IPS-15b (cell line): ENCODE measurements at regions not wholly inside any gene's neighbourhood (a gene's known extent, or its start where the extent isn't known, plus 50 kb on each side); places are given as distances from the start of the nearest gene placed in this dataset.

Source experiments
- H3K27me3 ChIP-seq: one replicate; pipeline ENCODE4 v1.6.1; 2013; ENCODE audit warnings: low read length; ENCODE audit not compliant: control insufficient read depth, insufficient read depth
- H3K36me3 ChIP-seq: one replicate; pipeline ENCODE4 v1.6.1; 2013; ENCODE audit warnings: low read length; ENCODE audit not compliant: control insufficient read depth, insufficient read depth
- H3K4me1 ChIP-seq: one replicate; pipeline ENCODE4 v1.6.1; 2013; ENCODE audit warnings: mild to moderate bottlenecking, low read length; ENCODE audit not compliant: control insufficient read depth, insufficient read depth
- H3K4me3 ChIP-seq: one replicate; pipeline ENCODE4 v1.5.1; 2013; ENCODE audit warnings: low read depth, low read length
- H3K9ac ChIP-seq: one replicate; pipeline ENCODE4 v1.6.1; 2013; ENCODE audit warnings: low read depth, mild to moderate bottlenecking, low read length
- H3K9me3 ChIP-seq: one replicate; pipeline ENCODE4 v1.6.1; 2013; ENCODE audit warnings: mild to moderate bottlenecking, low read length; ENCODE audit not compliant: control insufficient read depth, insufficient read depth

GRCh38 chr5:119840175-119840574, 210.8 kb downstream of the FAM170A start:
- H3K36me3 ChIP-seq = no peaks in the 10 kb centered on the region
- H3K4me1 ChIP-seq = no peaks in the 10 kb centered on the region
- H3K27me3 ChIP-seq = no peaks in the 10 kb centered on the region
- H3K4me3 ChIP-seq = no peak overlapping the region
- H3K9ac ChIP-seq = no peak overlapping the region
- no peaks in the 10 kb centered on the region for H3K9me3 ChIP-seq

DNA sequence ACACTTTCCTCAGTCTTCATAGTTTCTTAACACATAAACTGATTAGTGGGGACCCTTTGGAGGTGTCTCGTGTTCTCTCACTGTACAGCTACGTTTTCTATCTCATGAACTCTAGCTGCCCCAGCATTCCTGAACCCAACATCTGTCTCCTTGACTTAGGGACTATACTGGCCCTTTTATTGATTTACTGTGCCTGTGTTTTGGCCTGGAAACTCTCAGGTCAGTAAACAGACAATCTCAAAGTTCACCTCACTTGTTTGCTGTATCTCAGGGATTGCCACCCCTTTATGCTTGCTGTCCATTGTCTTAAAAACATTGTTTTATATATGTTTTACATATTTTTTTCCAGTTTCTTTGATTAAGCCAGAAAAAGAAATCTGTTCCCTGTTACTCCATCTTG, 222.8 kb downstream of the FAM170A start:
- H3K9me3 ChIP-seq = no peaks in the 10 kb centered on the region
- H3K27me3 ChIP-seq = no peaks in the 10 kb centered on the region
- H3K9ac ChIP-seq = no peak overlapping the region
- no peak overlapping the region for H3K4me3 ChIP-seq
- no peaks in the 10 kb centered on the region for H3K4me1 ChIP-seq
- H3K36me3 ChIP-seq = no peaks in the 10 kb centered on the region

- no peak overlapping the region for H3K4me3 ChIP-seq
- H3K36me3 ChIP-seq = no peaks in the 10 kb centered on the region
- no peaks in the 10 kb centered on the region for H3K27me3 ChIP-seq
- no peak overlapping the region for H3K9ac ChIP-seq
- no peaks in the 10 kb centered on the region for H3K4me1 ChIP-seq
- no peaks in the 10 kb centered on the region for H3K9me3 ChIP-seq
Observed at GRCh38 chr5:119860463-119860862, 231.1 kb downstream of the FAM170A start.

GRCh38 chr5:119862619-119863018, 233.3 kb downstream of the FAM170A start:
- Histone ChIP-seq H3K27me3 (no peaks in the 10 kb centered on the region), H3K9me3 (no peaks in the 10 kb centered on the region), H3K9ac (no peak overlapping the region), H3K4me1 (no peaks in the 10 kb centered on the region), H3K4me3 (no peak overlapping the region), H3K36me3 (no peaks in the 10 kb centered on the region)

GRCh38 chr5:119864286-119864685, 234.9 kb downstream of the FAM170A start:
- no peaks in the 10 kb centered on the region for H3K27me3 ChIP-seq

DNA sequence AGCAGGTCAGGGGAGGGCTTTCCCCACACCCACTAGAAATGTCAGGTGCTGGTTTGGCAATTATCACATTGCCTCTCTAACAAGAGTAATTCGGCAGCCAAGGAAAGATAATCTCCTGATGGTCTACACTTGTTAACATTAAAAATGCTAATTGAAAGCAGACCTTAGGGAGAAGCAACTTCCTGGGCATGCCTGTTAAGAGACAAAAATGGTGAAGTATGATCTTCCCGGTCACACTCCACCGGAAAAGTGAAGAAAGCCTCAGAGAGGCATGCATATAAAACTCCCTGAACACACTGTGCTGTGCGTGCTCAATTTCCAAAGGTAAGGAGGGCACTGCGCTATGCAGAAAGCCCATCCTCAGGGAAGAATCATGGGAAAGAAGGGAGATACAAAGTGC, 244.3 kb downstream of the FAM170A start:
- Histone ChIP-seq H3K36me3 (no peaks in the 10 kb centered on the region), H3K4me1 (no peaks in the 10 kb centered on the region), H3K9me3 (no peaks in the 10 kb centered on the region), H3K27me3 (no peaks in the 10 kb centered on the region), H3K4me3 (no peak overlapping the region), H3K9ac (no peak overlapping the region)

More at GRCh38 chr5:119864286-119864685, 234.9 kb downstream of the FAM170A start:
- H3K9me3 ChIP-seq = no peaks in the 10 kb centered on the region
- H3K9ac ChIP-seq = no peak overlapping the region
- no peak overlapping the region for H3K4me3 ChIP-seq
- no peaks in the 10 kb centered on the region for H3K36me3 ChIP-seq
- no peaks in the 10 kb centered on the region for H3K4me1 ChIP-seq

GRCh38 chr5:119876522-119876921, 247.2 kb downstream of the FAM170A start:
- no peak overlapping the region for H3K4me3 ChIP-seq
- H3K9me3 ChIP-seq = no peaks in the 10 kb centered on the region
- H3K9ac ChIP-seq = no peak overlapping the region
- no peaks in the 10 kb centered on the region for H3K27me3 ChIP-seq
- H3K36me3 ChIP-seq = no peaks in the 10 kb centered on the region
- no peaks in the 10 kb centered on the region for H3K4me1 ChIP-seq

DNA sequence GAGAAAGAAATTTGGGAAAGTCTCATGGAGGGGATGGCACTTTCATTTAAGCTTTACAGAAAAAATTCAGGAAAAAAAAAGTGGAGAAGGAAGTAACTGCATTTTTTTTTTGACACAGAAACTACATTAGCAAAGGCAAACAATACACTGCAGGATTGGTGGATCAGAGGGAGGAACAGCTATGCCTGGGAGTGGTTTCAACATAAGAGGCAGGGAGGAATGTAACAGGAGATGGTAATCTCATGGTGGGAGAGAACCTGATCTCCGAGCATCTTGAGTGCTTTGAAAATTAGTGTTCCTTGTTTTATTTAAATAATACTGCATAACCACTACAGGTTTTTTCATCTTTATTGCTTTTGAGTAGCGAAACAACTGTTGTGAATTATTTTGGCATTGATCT, 249.4 kb downstream of the FAM170A start:
- Histone ChIP-seq H3K4me3 (no peak overlapping the region), H3K36me3 (no peaks in the 10 kb centered on the region), H3K9ac (no peak overlapping the region), H3K27me3 (no peaks in the 10 kb centered on the region), H3K9me3 (no peaks in the 10 kb centered on the region), H3K4me1 (no peaks in the 10 kb centered on the region)

- no peaks in the 10 kb centered on the region for H3K4me1 ChIP-seq
- no peaks in the 10 kb centered on the region for H3K27me3 ChIP-seq
- no peaks in the 10 kb centered on the region for H3K9me3 ChIP-seq
- H3K4me3 ChIP-seq = no peak overlapping the region
- H3K36me3 ChIP-seq = no peaks in the 10 kb centered on the region
- H3K9ac ChIP-seq = no peak overlapping the region
Observed at GRCh38 chr5:119879446-119879845, 250.1 kb downstream of the FAM170A start.

DNA sequence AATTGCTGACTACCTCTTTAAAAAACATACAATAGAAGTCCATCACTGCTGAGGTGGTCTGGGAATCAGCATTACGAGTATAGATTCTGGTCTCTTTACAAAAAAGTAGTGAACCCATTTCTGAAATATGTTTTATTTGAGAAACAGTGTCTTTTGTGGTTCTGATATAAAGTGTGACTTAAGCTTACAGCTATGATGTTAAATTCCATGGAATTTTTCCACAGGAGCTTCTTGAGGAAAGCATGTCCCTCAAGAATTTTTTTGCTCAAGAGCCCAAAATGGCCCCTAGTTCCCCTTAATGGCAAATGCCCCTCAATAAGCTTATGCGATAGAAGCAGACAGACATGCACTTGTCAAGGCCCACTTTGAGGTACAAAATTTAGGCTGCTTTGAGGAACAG, 265.7 kb downstream of the FAM170A start:
- H3K27me3 ChIP-seq = no peaks in the 10 kb centered on the region
- no peak overlapping the region for H3K9ac ChIP-seq
- no peaks in the 10 kb centered on the region for H3K4me1 ChIP-seq
- no peak overlapping the region for H3K4me3 ChIP-seq
- H3K36me3 ChIP-seq = no peaks in the 10 kb centered on the region
- no peaks in the 10 kb centered on the region for H3K9me3 ChIP-seq

GRCh38 chr5:119896826-119897536, 267.6 kb downstream of the FAM170A start:
- H3K27me3 ChIP-seq = no peaks in the 10 kb centered on the region
- no peaks in the 10 kb centered on the region for H3K36me3 ChIP-seq
- no peak overlapping the region for H3K4me3 ChIP-seq
- H3K4me1 ChIP-seq = no peaks in the 10 kb centered on the region
- no peak overlapping the region for H3K9ac ChIP-seq
- no peaks in the 10 kb centered on the region for H3K9me3 ChIP-seq

DNA sequence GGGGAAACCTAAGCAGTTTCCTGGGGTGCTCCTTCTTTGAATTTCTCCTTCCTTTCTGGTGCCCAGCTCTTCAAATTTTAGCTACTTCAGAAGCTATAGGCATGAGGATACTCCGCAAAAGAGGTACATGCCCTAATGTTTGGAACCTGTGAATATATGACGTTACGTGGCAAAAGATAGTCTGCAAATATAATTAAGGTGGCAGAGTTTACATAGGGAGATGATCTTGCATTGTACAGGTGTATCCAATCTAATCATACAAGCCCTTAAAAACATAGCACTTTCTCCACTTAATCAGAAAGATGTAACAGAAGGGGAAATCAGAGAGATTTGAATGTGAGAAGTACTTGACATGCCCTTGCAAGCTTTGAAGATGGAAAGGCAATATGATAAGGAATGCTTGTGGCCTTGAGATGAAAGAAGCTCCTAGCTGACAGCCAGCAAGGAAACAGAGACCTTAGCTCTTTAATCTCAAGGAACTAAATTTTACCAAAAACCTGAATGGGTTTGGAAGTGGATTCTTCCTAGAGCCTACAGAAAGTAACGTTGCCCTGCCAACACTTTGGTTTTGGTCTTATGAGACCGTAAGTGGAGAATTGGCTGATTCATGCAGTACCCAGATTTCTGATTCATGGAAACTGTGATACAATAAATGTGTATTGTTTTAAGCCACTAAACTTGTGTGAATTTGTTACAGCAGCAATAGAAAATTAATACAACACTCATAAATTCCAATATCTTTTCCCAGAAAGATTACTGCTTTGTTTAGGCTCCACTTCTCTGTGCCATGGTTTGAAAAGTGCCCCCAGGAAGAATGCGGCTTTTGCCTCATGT, 268.4 kb downstream of the FAM170A start:
- Histone ChIP-seq H3K36me3 (no peaks in the 10 kb centered on the region), H3K9ac (no peak overlapping the region), H3K4me3 (no peak overlapping the region), H3K4me1 (no peaks in the 10 kb centered on the region), H3K27me3 (no peaks in the 10 kb centered on the region), H3K9me3 (no peaks in the 10 kb centered on the region)
